ENCODE measurements at regions not wholly inside any gene's neighbourhood (a gene's known extent, or its start where the extent isn't known, plus 50 kb on each side); places are given as distances from the start of the nearest gene placed in this dataset.

DNA sequence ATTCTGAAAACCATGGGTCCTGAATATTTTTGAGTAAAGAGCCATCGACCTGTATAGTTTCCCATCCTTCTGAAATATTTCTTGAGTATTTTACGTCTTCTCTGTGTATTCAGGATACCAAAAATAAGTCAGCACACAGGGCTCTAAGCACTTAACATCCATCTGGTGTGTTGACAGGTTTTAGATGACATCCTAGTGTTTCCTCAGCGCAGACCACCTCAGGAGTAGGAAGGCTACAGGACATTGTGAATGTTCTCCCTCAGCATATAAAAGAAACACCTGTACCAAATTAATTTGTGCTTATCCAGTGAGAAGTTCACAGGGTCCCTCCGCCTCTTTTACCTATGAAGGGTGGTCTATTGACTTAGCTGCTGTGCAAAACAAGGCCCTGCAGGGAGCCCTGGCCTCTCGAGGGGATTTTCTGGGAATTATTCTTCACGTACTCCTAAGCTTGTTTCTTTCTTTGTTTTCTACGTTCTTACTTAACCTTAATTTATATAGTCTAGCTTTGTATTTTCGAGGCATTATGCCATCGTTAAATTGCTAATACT is 241.8 kb downstream of the FBXO8 start:
- TF ChIP-seq, protein P1, sequence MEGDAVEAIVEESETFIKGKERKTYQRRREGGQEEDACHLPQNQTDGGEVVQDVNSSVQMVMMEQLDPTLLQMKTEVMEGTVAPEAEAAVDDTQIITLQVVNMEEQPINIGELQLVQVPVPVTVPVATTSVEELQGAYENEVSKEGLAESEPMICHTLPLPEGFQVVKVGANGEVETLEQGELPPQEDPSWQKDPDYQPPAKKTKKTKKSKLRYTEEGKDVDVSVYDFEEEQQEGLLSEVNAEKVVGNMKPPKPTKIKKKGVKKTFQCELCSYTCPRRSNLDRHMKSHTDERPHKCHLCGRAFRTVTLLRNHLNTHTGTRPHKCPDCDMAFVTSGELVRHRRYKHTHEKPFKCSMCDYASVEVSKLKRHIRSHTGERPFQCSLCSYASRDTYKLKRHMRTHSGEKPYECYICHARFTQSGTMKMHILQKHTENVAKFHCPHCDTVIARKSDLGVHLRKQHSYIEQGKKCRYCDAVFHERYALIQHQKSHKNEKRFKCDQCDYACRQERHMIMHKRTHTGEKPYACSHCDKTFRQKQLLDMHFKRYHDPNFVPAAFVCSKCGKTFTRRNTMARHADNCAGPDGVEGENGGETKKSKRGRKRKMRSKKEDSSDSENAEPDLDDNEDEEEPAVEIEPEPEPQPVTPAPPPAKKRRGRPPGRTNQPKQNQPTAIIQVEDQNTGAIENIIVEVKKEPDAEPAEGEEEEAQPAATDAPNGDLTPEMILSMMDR (IDR thresholded peaks at IDR 0.05; ENCODE audit: unreplicated experiment): no peak
- peaks cover 2% of the 10 kb centered on the region for H3K27me3 Mint-ChIP-seq (ENCODE audit: unreplicated experiment)
- no peaks in the 10 kb centered on the region for H3K36me3 Mint-ChIP-seq (ENCODE audit: low read depth, unreplicated experiment)
- H3K27ac Mint-ChIP-seq (ENCODE audit: unreplicated experiment): no peak overlapping the region
- no peaks in the 10 kb centered on the region for H3K4me1 Mint-ChIP-seq (ENCODE audit: unreplicated experiment)
- H3K9me3 Mint-ChIP-seq (ENCODE audit: unreplicated experiment): no peaks in the 10 kb centered on the region
- no peak for DNase-seq (ENCODE audit: low spot score)
- H3K4me3 Mint-ChIP-seq (ENCODE audit: unreplicated experiment): no peak overlapping the region

- no peak for DNase-seq (ENCODE audit: low spot score)
- Mint-ChIP-seq H3K36me3 (ENCODE audit: low read depth, unreplicated experiment) (no peaks in the 10 kb centered on the region), H3K4me1 (ENCODE audit: unreplicated experiment) (no peaks in the 10 kb centered on the region), H3K4me3 (ENCODE audit: unreplicated experiment) (no peak overlapping the region), H3K9me3 (ENCODE audit: unreplicated experiment) (no peaks in the 10 kb centered on the region), H3K27ac (ENCODE audit: unreplicated experiment) (no peak overlapping the region), H3K27me3 (ENCODE audit: unreplicated experiment) (peaks cover 2% of the 10 kb centered on the region)
- TF ChIP-seq, protein P1 (IDR thresholded peaks at IDR 0.05; ENCODE audit: unreplicated experiment): no peak
These were observed 243.2 kb downstream of the FBXO8 start for GRCh38 chr4:174040287-174040686.

GRCh38 chr4:174038481-174038880 is 245.0 kb downstream of the FBXO8 start:
- Mint-ChIP-seq H3K9me3 (ENCODE audit: unreplicated experiment) (no peaks in the 10 kb centered on the region), H3K27ac (ENCODE audit: unreplicated experiment) (no peak overlapping the region), H3K27me3 (ENCODE audit: unreplicated experiment) (peaks cover 2% of the 10 kb centered on the region), H3K4me3 (ENCODE audit: unreplicated experiment) (no peak overlapping the region), H3K36me3 (ENCODE audit: low read depth, unreplicated experiment) (no peaks in the 10 kb centered on the region), H3K4me1 (ENCODE audit: unreplicated experiment) (no peaks in the 10 kb centered on the region)
- no peak for DNase-seq (ENCODE audit: low spot score)
- TF ChIP-seq, protein P1 (IDR thresholded peaks at IDR 0.05; ENCODE audit: unreplicated experiment): no peak

DNA sequence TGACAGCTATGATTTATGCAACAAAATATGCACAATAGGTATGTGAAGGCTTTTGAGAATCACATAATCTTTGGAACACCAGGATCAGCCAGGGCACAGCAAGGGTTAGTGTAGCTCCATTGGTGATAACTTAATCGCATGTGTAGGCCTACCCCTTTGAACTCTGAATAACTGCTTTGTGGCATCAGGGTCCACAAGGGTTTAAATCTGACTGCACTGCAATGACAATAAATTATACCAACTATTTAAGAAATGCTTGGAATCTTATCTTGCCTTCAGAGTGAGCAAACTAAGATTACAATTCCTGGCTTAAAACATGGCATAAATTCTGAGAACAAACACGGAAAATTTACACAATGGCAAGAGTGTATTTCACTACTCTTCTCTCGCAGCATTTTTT is 245.8 kb downstream of the FBXO8 start:
- H3K4me1 Mint-ChIP-seq (ENCODE audit: unreplicated experiment): no peaks in the 10 kb centered on the region
- H3K9me3 Mint-ChIP-seq (ENCODE audit: unreplicated experiment): no peaks in the 10 kb centered on the region
- no peak overlapping the region for H3K27ac Mint-ChIP-seq (ENCODE audit: unreplicated experiment)
- TF ChIP-seq, protein P1 (IDR thresholded peaks at IDR 0.05; ENCODE audit: unreplicated experiment): no peak
- no peak for DNase-seq (ENCODE audit: low spot score)
- peaks cover 2% of the 10 kb centered on the region for H3K27me3 Mint-ChIP-seq (ENCODE audit: unreplicated experiment)
- no peaks in the 10 kb centered on the region for H3K36me3 Mint-ChIP-seq (ENCODE audit: low read depth, unreplicated experiment)
- H3K4me3 Mint-ChIP-seq (ENCODE audit: unreplicated experiment): no peak overlapping the region

DNA sequence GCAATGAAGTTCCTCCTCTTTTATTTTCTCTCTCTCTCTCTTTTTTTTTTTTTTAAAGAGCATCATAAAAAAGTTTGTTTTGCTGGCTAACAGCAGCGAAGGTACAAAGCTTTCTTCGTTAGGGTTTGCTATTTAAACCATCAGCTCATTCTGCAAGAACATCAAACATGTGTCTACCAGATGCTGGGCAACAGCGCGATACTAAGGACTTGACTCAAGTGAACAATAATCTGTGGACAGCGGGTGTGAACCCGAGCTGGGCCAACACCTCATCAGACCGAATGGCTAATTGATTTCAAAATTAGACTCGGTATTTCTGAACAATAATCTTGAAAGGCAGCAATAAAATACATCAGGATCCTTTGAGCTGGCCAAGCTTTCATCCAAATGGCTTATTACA is 246.4 kb downstream of the FBXO8 start:
- Mint-ChIP-seq H3K4me3 (ENCODE audit: unreplicated experiment) (no peak overlapping the region), H3K4me1 (ENCODE audit: unreplicated experiment) (no peaks in the 10 kb centered on the region), H3K36me3 (ENCODE audit: low read depth, unreplicated experiment) (no peaks in the 10 kb centered on the region), H3K27ac (ENCODE audit: unreplicated experiment) (no peak overlapping the region), H3K27me3 (ENCODE audit: unreplicated experiment) (peaks cover 2% of the 10 kb centered on the region), H3K9me3 (ENCODE audit: unreplicated experiment) (no peaks in the 10 kb centered on the region)
- no peak for DNase-seq (ENCODE audit: low spot score)
- TF ChIP-seq, protein P1 (IDR thresholded peaks at IDR 0.05; ENCODE audit: unreplicated experiment): no peak
